ENCODE measurements at regions not wholly inside any gene's neighbourhood (a gene's known extent, or its start where the extent isn't known, plus 50 kb on each side); places are given as distances from the start of the nearest gene placed in this dataset.

- Histone ChIP-seq H3K27ac (replicated peaks) (no peak overlapping the region), H3K4me3 (replicated peaks; ENCODE audit: insufficient read depth, low read length) (no peak overlapping the region), H3K27me3 (ENCODE audit: insufficient read depth, poor library complexity, severe bottlenecking) (peaks cover 5% of the 10 kb centered on the region)
- DNase-seq (ENCODE audit: low read depth in 1 of 2, low spot score in 1 of 2) = no peak
- TF ChIP-seq GABPA (IDR thresholded peaks at IDR 0.05; ENCODE audit: low read depth) (no peak), SPI1 (IDR thresholded peaks at IDR 0.05; ENCODE audit: borderline replicate concordance, low read depth) (no peak), CTCF (IDR thresholded peaks at IDR 0.05; ENCODE audit: insufficient read depth, low read length) (no peak)
Measured at GRCh38 chr12:64992641-64993040, 128.5 kb downstream of the WIF1 start.

DNA sequence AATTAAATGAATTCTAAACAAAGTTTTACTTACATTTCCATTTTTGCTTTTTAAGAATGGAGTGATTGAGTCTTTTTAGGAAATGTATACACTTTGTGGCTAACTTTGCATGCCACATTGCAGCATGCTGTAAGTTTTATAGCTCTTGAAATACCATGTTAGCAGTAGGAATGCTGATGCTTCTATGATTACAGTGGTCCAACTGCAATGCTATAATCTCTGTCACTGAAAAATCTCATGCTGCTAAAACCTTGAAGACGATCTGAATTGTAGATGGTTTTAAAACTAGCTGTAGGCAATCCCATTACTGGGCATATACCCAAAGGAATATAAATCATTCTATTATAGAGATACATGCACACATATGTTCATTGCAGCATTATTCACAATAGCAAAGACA lies 127.6 kb downstream of the WIF1 start:
- Histone ChIP-seq H3K4me3 (replicated peaks; ENCODE audit: insufficient read depth, low read length) (no peak overlapping the region), H3K27me3 (ENCODE audit: insufficient read depth, poor library complexity, severe bottlenecking) (peaks cover 5% of the 10 kb centered on the region), H3K27ac (replicated peaks) (no peak overlapping the region)
- TF ChIP-seq, protein P1, sequence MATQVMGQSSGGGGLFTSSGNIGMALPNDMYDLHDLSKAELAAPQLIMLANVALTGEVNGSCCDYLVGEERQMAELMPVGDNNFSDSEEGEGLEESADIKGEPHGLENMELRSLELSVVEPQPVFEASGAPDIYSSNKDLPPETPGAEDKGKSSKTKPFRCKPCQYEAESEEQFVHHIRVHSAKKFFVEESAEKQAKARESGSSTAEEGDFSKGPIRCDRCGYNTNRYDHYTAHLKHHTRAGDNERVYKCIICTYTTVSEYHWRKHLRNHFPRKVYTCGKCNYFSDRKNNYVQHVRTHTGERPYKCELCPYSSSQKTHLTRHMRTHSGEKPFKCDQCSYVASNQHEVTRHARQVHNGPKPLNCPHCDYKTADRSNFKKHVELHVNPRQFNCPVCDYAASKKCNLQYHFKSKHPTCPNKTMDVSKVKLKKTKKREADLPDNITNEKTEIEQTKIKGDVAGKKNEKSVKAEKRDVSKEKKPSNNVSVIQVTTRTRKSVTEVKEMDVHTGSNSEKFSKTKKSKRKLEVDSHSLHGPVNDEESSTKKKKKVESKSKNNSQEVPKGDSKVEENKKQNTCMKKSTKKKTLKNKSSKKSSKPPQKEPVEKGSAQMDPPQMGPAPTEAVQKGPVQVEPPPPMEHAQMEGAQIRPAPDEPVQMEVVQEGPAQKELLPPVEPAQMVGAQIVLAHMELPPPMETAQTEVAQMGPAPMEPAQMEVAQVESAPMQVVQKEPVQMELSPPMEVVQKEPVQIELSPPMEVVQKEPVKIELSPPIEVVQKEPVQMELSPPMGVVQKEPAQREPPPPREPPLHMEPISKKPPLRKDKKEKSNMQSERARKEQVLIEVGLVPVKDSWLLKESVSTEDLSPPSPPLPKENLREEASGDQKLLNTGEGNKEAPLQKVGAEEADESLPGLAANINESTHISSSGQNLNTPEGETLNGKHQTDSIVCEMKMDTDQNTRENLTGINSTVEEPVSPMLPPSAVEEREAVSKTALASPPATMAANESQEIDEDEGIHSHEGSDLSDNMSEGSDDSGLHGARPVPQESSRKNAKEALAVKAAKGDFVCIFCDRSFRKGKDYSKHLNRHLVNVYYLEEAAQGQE (IDR thresholded peaks at IDR 0.05; ENCODE audit: insufficient replicate concordance, low read depth) = no peak
- TF ChIP-seq SPI1 (IDR thresholded peaks at IDR 0.05; ENCODE audit: borderline replicate concordance, low read depth) (no peak), CTCF (IDR thresholded peaks at IDR 0.05; ENCODE audit: insufficient read depth, low read length) (no peak), GABPA (IDR thresholded peaks at IDR 0.05; ENCODE audit: low read depth) (no peak), POLR2AphosphoS5 (IDR thresholded peaks at IDR 0.05; ENCODE audit: low read depth) (no peak)
- DNase-seq (ENCODE audit: low read depth in 1 of 2, low spot score in 1 of 2) = no peak

GRCh38 chr12:64995816-64996215 lies 125.3 kb downstream of the WIF1 start:
- Histone ChIP-seq H3K4me3 (replicated peaks; ENCODE audit: insufficient read depth, low read length) (no peak overlapping the region), H3K27ac (replicated peaks) (no peak overlapping the region), H3K27me3 (ENCODE audit: insufficient read depth, poor library complexity, severe bottlenecking) (peaks cover 12% of the 10 kb centered on the region)
- no peak for TF ChIP-seq POLR2AphosphoS5 (IDR thresholded peaks at IDR 0.05; ENCODE audit: low read depth)
- TF ChIP-seq, protein P1 (IDR thresholded peaks at IDR 0.05; ENCODE audit: insufficient replicate concordance, low read depth) = no peak
- TF ChIP-seq SPI1 (IDR thresholded peaks at IDR 0.05; ENCODE audit: borderline replicate concordance, low read depth) = no peak
- TF ChIP-seq CTCF (IDR thresholded peaks at IDR 0.05; ENCODE audit: insufficient read depth, low read length) = no peak
- no peak for TF ChIP-seq GABPA (IDR thresholded peaks at IDR 0.05; ENCODE audit: low read depth)
- no peak for DNase-seq (ENCODE audit: low read depth in 1 of 2, low spot score in 1 of 2)

DNA sequence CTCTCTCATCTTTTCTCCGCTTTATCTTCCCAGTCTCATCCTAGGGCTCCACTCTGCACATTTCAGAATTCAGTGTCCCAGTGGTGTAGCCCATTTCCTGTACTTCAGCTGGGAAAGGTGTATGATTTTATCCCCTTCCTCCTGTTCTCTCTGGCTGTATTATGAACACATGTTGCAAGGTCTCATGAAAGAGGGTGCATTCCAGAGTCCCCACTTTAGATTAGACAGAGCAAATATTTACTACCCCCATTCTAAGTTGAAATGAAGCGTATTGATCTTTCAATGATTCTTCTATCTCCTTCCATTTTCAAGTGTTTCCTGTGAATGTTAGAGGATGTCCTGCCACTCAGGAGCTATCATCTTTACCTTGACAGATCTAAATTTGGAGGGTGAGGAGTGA lies 123.2 kb downstream of the WIF1 start:
- no peak for TF ChIP-seq POLR2AphosphoS5 (IDR thresholded peaks at IDR 0.05; ENCODE audit: low read depth)
- no peak for TF ChIP-seq CTCF (IDR thresholded peaks at IDR 0.05; ENCODE audit: insufficient read depth, low read length)
- TF ChIP-seq GABPA (IDR thresholded peaks at IDR 0.05; ENCODE audit: low read depth) = no peak
- no peak for TF ChIP-seq SPI1 (IDR thresholded peaks at IDR 0.05; ENCODE audit: borderline replicate concordance, low read depth)
- TF ChIP-seq, protein P1 (IDR thresholded peaks at IDR 0.05; ENCODE audit: insufficient replicate concordance, low read depth) = no peak
- H3K27ac ChIP-seq (replicated peaks) = no peak overlapping the region
- H3K4me3 ChIP-seq (replicated peaks; ENCODE audit: insufficient read depth, low read length) = no peak overlapping the region
- peaks cover 12% of the 10 kb centered on the region for H3K27me3 ChIP-seq (ENCODE audit: insufficient read depth, poor library complexity, severe bottlenecking)
- DNase-seq (ENCODE audit: low read depth in 1 of 2, low spot score in 1 of 2) = no peak
